ENCODE measurements at regions not wholly inside any gene's neighbourhood (a gene's known extent, or its start where the extent isn't known, plus 50 kb on each side); places are given as distances from the start of the nearest gene placed in this dataset.
A peak's percentile ranks its signal among the peaks of the same experiment; 100 is the strongest.

GRCh38 chr13:73940098-73940497 lies 194.1 kb downstream of the KLF12 start (continued):
- no peak for TF ChIP-seq PRDM15 (CRISPR knock-in tag; IDR thresholded peaks at IDR 0.05)

GRCh38 chr13:73939603-73940002 lies 194.6 kb downstream of the KLF12 start:
- H3K27ac Mint-ChIP-seq: no peak overlapping the region
- CTCF ChIA-PET: no interaction called here
- no peak for DNase-seq (ENCODE audit: low spot score)
- no peak overlapping the region for H3K4me3 Mint-ChIP-seq
- 0 out of 2 replicates have a peak, but pooled peaks cover 2% of the 10 kb centered on the region for H3K9me3 Mint-ChIP-seq
- TF ChIP-seq PREB (CRISPR knock-in tag; IDR thresholded peaks at IDR 0.05; ENCODE audit: borderline replicate concordance) (no peak), ELF4 (CRISPR knock-in tag; IDR thresholded peaks at IDR 0.05; ENCODE audit: low read depth) (no peak), OVOL2 (CRISPR knock-in tag; IDR thresholded peaks at IDR 0.05; ENCODE audit: borderline replicate concordance) (no peak), ZBTB43 (CRISPR knock-in tag; IDR thresholded peaks at IDR 0.05) (no peak), ZNF512 (CRISPR knock-in tag; IDR thresholded peaks at IDR 0.05; ENCODE audit: borderline replicate concordance) (no peak), CDX4 (CRISPR knock-in tag; IDR thresholded peaks at IDR 0.05; ENCODE audit: borderline replicate concordance) (no peak), NFE2L1 (CRISPR knock-in tag; IDR thresholded peaks at IDR 0.05) (no peak), SP1 (CRISPR knock-in tag; conservative IDR thresholded peaks at IDR 0.05) (no peak), NFYB (CRISPR knock-in tag; conservative IDR thresholded peaks at IDR 0.05; ENCODE audit: low read depth) (no peak), RORB (CRISPR knock-in tag; IDR thresholded peaks at IDR 0.05) (no peak), ZNF232 (CRISPR knock-in tag; IDR thresholded peaks at IDR 0.05) (no peak)
- peaks cover 2% of the 10 kb centered on the region; the same call in 1 of the 2 replicates for H3K36me3 Mint-ChIP-seq
- no peaks in the 10 kb centered on the region for H3K27me3 Mint-ChIP-seq (ENCODE audit: low read depth)
- POLR2A ChIA-PET: no interaction called here
- 0 out of 2 replicates have a peak, but pooled peaks have one; percentile 17 for ATAC-seq
- peaks cover 46% of the 10 kb centered on the region for H3K4me1 Mint-ChIP-seq

GRCh38 chr13:73939071-73939380 lies 195.2 kb downstream of the KLF12 start:
- Mint-ChIP-seq H3K36me3 (peaks cover 2% of the 10 kb centered on the region; the same call in 1 of the 2 replicates), H3K9me3 (0 out of 2 replicates have a peak, but pooled peaks cover 2% of the 10 kb centered on the region), H3K4me1 (peaks cover 46% of the 10 kb centered on the region), H3K27me3 (ENCODE audit: low read depth) (no peaks in the 10 kb centered on the region), H3K27ac (no peak overlapping the region), H3K4me3 (no peak overlapping the region)
- POLR2A ChIA-PET: no interaction called here
- CTCF ChIA-PET: no interaction called here
- ATAC-seq (no peak), DNase-seq (ENCODE audit: low spot score) (no peak)
- TF ChIP-seq ZNF532 (CRISPR knock-in tag; IDR thresholded peaks at IDR 0.05; ENCODE audit: borderline replicate concordance) (no peak), CDX4 (CRISPR knock-in tag; IDR thresholded peaks at IDR 0.05; ENCODE audit: borderline replicate concordance) (no peak), NFATC4 (CRISPR knock-in tag; IDR thresholded peaks at IDR 0.05) (no peak), FOXJ3 (CRISPR knock-in tag; IDR thresholded peaks at IDR 0.05; ENCODE audit: borderline replicate concordance) (no peak), ZBTB21 (CRISPR knock-in tag; IDR thresholded peaks at IDR 0.05; ENCODE audit: borderline replicate concordance) (no peak), ZNF671 (CRISPR knock-in tag; IDR thresholded peaks at IDR 0.05) (no peak), ETV6 (CRISPR knock-in tag; IDR thresholded peaks at IDR 0.05) (no peak), ZBTB43 (CRISPR knock-in tag; IDR thresholded peaks at IDR 0.05) (no peak), ZNF317 (CRISPR knock-in tag; IDR thresholded peaks at IDR 0.05; ENCODE audit: borderline replicate concordance, low read depth) (no peak)

Data from WTC11 (cell line).